ENCODE measurements at regions not wholly inside any gene's neighbourhood (a gene's known extent, or its start where the extent isn't known, plus 50 kb on each side); places are given as distances from the start of the nearest gene placed in this dataset.

DNA sequence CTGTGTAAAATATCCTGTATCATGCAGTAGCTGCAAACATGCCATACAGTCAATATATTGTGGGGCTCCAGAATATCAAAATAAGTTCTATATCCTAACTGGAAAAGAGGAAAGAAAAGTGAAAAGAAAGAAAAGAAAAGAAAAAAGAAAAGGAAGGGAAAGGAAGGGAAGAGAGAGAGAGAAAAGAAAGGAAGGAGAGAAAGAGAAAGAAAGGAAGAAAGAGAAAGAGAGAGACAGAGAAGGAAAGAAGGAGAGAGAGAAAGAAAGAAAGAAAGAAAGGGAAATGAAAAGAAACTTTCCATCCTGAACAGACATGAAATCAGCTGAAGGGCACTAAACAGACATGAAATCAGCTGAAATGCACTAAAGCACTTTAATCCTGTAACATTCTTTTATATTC lies 288.4 kb upstream of the NCKAP5 start:
- TF ChIP-seq, protein P1, sequence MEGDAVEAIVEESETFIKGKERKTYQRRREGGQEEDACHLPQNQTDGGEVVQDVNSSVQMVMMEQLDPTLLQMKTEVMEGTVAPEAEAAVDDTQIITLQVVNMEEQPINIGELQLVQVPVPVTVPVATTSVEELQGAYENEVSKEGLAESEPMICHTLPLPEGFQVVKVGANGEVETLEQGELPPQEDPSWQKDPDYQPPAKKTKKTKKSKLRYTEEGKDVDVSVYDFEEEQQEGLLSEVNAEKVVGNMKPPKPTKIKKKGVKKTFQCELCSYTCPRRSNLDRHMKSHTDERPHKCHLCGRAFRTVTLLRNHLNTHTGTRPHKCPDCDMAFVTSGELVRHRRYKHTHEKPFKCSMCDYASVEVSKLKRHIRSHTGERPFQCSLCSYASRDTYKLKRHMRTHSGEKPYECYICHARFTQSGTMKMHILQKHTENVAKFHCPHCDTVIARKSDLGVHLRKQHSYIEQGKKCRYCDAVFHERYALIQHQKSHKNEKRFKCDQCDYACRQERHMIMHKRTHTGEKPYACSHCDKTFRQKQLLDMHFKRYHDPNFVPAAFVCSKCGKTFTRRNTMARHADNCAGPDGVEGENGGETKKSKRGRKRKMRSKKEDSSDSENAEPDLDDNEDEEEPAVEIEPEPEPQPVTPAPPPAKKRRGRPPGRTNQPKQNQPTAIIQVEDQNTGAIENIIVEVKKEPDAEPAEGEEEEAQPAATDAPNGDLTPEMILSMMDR (IDR thresholded peaks at IDR 0.05), result no peak
- TF ChIP-seq POLR2AphosphoS5 (IDR thresholded peaks at IDR 0.05) (no peak), POLR2A (IDR thresholded peaks at IDR 0.05; ENCODE audit: low read depth) (no peak), EP300 (IDR thresholded peaks at IDR 0.05) (no peak)

Data from esophagus muscularis mucosa (tissue), 4 donors.